GM21381 (cell line): ENCODE measurements at regions not wholly inside any gene's neighbourhood (a gene's known extent, or its start where the extent isn't known, plus 50 kb on each side); places are given as distances from the start of the nearest gene placed in this dataset.
"Not testable (repeated sequence)": the region's sequence is repeated elsewhere in the genome, so short reads cannot be mapped to it uniquely, and the experiment has no call there.

Experiments used
- ATAC-seq: cut with Tn5 transposase; IDR thresholded peaks from one replicate; pipeline ENCODE4 v1.9.1; 2021; ENCODE audit warnings: mild to moderate bottlenecking, moderate library complexity; ENCODE audit not compliant: unreplicated experiment

- no peak for ATAC-seq
These were observed 221.4 kb downstream of the TLE3 start for GRCh38 chr15:69876064-69876940.

GRCh38 chr15:69879963-69880362 lies 217.8 kb downstream of the TLE3 start:
- not testable (repeated sequence) for ATAC-seq

GRCh38 chr15:69880571-69881301 lies 217.0 kb downstream of the TLE3 start:
- ATAC-seq = no peak

GRCh38 chr15:69881302-69881670 lies 216.4 kb downstream of the TLE3 start:
- ATAC-seq = no peak

GRCh38 chr15:69881766-69882165 lies 216.0 kb downstream of the TLE3 start:
- peak; percentile 88 for ATAC-seq

GRCh38 chr15:69883306-69883705 lies 214.4 kb downstream of the TLE3 start:
- no peak for ATAC-seq

GRCh38 chr15:69885173-69885955 lies 212.4 kb downstream of the TLE3 start:
- ATAC-seq = no peak

GRCh38 chr15:69887009-69887408 lies 210.7 kb downstream of the TLE3 start:
- ATAC-seq = no peak

- ATAC-seq = no peak
These were observed 210.2 kb downstream of the TLE3 start for GRCh38 chr15:69887553-69887952.

- no peak for ATAC-seq
These were observed 209.3 kb downstream of the TLE3 start for GRCh38 chr15:69888406-69888805.

GRCh38 chr15:69891070-69891536 lies 206.6 kb downstream of the TLE3 start:
- no peak for ATAC-seq

GRCh38 chr15:69891606-69892005 lies 206.1 kb downstream of the TLE3 start:
- ATAC-seq = no peak

- ATAC-seq = no peak
These were observed 205.4 kb downstream of the TLE3 start for GRCh38 chr15:69892351-69892750.

GRCh38 chr15:69893086-69893485 lies 204.6 kb downstream of the TLE3 start:
- no peak for ATAC-seq

GRCh38 chr15:69893863-69894262 lies 203.9 kb downstream of the TLE3 start:
- ATAC-seq = no peak

GRCh38 chr15:69895202-69895601 lies 202.5 kb downstream of the TLE3 start:
- ATAC-seq = no peak

- no peak for ATAC-seq
These were observed 201.1 kb downstream of the TLE3 start for GRCh38 chr15:69896606-69897005.

- ATAC-seq = no peak
These were observed 200.7 kb downstream of the TLE3 start for GRCh38 chr15:69897061-69897460.

- ATAC-seq = no peak
These were observed 200.1 kb downstream of the TLE3 start for GRCh38 chr15:69897471-69898237.

- ATAC-seq = no peak
These were observed 199.5 kb downstream of the TLE3 start for GRCh38 chr15:69898243-69898642.
